ENCODE measurements at regions not wholly inside any gene's neighbourhood (a gene's known extent, or its start where the extent isn't known, plus 50 kb on each side); places are given as distances from the start of the nearest gene placed in this dataset.
A peak's percentile ranks its signal among the peaks of the same experiment; 100 is the strongest.

GRCh38 chr2:163142618-163143017, 304.1 kb upstream of the KCNH7 start:
- TF ChIP-seq ARHGAP35 (IDR thresholded peaks at IDR 0.05; ENCODE audit: partially characterized antibody) = no peak
- peak; percentile 92 for TF ChIP-seq TFE3 (CRISPR knock-in tag; IDR thresholded peaks at IDR 0.05)
- H3K9me3 ChIP-seq (replicated peaks; ENCODE audit: control insufficient read depth, insufficient read depth, low read depth, low read length) = no peaks in the 10 kb centered on the region
- in situ Hi-C loops (cut with MboI) (no loop called here), intact Hi-C loops (cut with micrococcal nuclease) (no loop called here)
- H3K79me2 ChIP-seq (ENCODE audit: control insufficient read depth, insufficient read depth, low read length) = no peaks in the 10 kb centered on the region
- H3K36me3 ChIP-seq (ENCODE audit: control insufficient read depth, insufficient read depth, low read length) = no peaks in the 10 kb centered on the region
- no peak overlapping the region for H3K9ac ChIP-seq (ENCODE audit: insufficient read depth in 1 of 2, low read depth in 2 of 2, low read length in 2 of 2)
- WGBS (ENCODE audit: insufficient coverage, low coverage, missing lambda C conversion rate) = 2% methylated on average over 2 of the region's 2 CpGs
- BruUV-seq (replicated peaks) = no TSS peak
- ChIA-PET POLR2A (no interaction called here), CTCF (ENCODE audit: low intra/inter-chr PET ratio) (no interaction called here)
- FAIRE-seq (no peak), ATAC-seq (no peak), DNase-seq (ENCODE audit: extremely low read depth in 1 of 4, low spot score in 3 of 4) (no peak)
- H3K4me3 ChIP-seq = no peak overlapping the region
- H3K4me1 ChIP-seq (replicated peaks in 1 of 2; ENCODE audit: control insufficient read depth in 2 of 2, insufficient read depth in 2 of 2, low read length in 2 of 2) = no peaks in the 10 kb centered on the region
- H2AFZ ChIP-seq (ENCODE audit: low read depth, low read length) = no peak overlapping the region
- H4K20me1 ChIP-seq (replicated peaks; ENCODE audit: control insufficient read depth, insufficient read depth, low read length) = no peaks in the 10 kb centered on the region
- H3K27me3 ChIP-seq (ENCODE audit: control insufficient read depth in 2 of 2, insufficient read depth in 2 of 2, low read length in 2 of 2) = no peaks in the 10 kb centered on the region
- no peak overlapping the region for H3K4me2 ChIP-seq (ENCODE audit: insufficient read depth, low read length)
- H3K9me1 ChIP-seq (ENCODE audit: control insufficient read depth, insufficient read depth, low read length) = no peaks in the 10 kb centered on the region
- H3K27ac ChIP-seq (ENCODE audit: extremely low read depth, low read depth, low read length) = no peak overlapping the region

GRCh38 chr2:163138947-163139346, 300.4 kb upstream of the KCNH7 start:
- intact Hi-C loops (cut with micrococcal nuclease) = no loop called here
- CTCF ChIA-PET (ENCODE audit: low intra/inter-chr PET ratio) = no interaction called here
- Histone ChIP-seq H3K27me3 (ENCODE audit: control insufficient read depth in 2 of 2, insufficient read depth in 2 of 2, low read length in 2 of 2) (no peaks in the 10 kb centered on the region), H3K9me3 (replicated peaks; ENCODE audit: control insufficient read depth, insufficient read depth, low read depth, low read length) (no peaks in the 10 kb centered on the region; the same call in 1 of the 2 replicates), H3K4me3 (no peak overlapping the region), H4K20me1 (replicated peaks; ENCODE audit: control insufficient read depth, insufficient read depth, low read length) (no peaks in the 10 kb centered on the region), H2AFZ (ENCODE audit: low read depth, low read length) (no peak overlapping the region), H3K27ac (ENCODE audit: extremely low read depth, low read depth, low read length) (no peak overlapping the region), H3K9me1 (ENCODE audit: control insufficient read depth, insufficient read depth, low read length) (no peaks in the 10 kb centered on the region), H3K4me2 (ENCODE audit: insufficient read depth, low read length) (no peak overlapping the region), H3K36me3 (ENCODE audit: control insufficient read depth, insufficient read depth, low read length) (no peaks in the 10 kb centered on the region), H3K9ac (ENCODE audit: insufficient read depth in 1 of 2, low read depth in 2 of 2, low read length in 2 of 2) (no peak overlapping the region), H3K4me1 (replicated peaks in 1 of 2; ENCODE audit: control insufficient read depth in 2 of 2, insufficient read depth in 2 of 2, low read length in 2 of 2) (no peaks in the 10 kb centered on the region), H3K79me2 (ENCODE audit: control insufficient read depth, insufficient read depth, low read length) (no peaks in the 10 kb centered on the region)
- ATAC-seq (no peak), FAIRE-seq (no peak), DNase-seq (ENCODE audit: extremely low read depth in 1 of 4, low spot score in 3 of 4) (no peak)
- TF ChIP-seq PCBP2 (IDR thresholded peaks at IDR 0.05; ENCODE audit: low read depth, low read length, poor library complexity, severe bottlenecking) (no peak), TRIM25 (IDR thresholded peaks at IDR 0.05; ENCODE audit: borderline replicate concordance) (no peak), MECOM (CRISPR knock-in tag; IDR thresholded peaks at IDR 0.05) (no peak), KLF1 (tag; IDR thresholded peaks at IDR 0.05) (no peak), IRF2 (CRISPR knock-in tag; IDR thresholded peaks at IDR 0.05) (no peak), LCOR (CRISPR knock-in tag; IDR thresholded peaks at IDR 0.05) (no peak), YBX1 (IDR thresholded peaks at IDR 0.05) (no peak)
- WGBS (ENCODE audit: insufficient coverage, low coverage, missing lambda C conversion rate) = 0% methylated on average over 2 of the region's 2 CpGs
- POLR2A ChIA-PET = no interaction called here
- in situ Hi-C loops (cut with MboI) = no loop called here
- no TSS peak for BruUV-seq (replicated peaks)
